GM19397 (cell line): ENCODE measurements at regions not wholly inside any gene's neighbourhood (a gene's known extent, or its start where the extent isn't known, plus 50 kb on each side); places are given as distances from the start of the nearest gene placed in this dataset.
"Not testable (repeated sequence)": the region's sequence is repeated elsewhere in the genome, so short reads cannot be mapped to it uniquely, and the experiment has no call there.

Source experiments
- ATAC-seq: cut with Tn5 transposase; IDR thresholded peaks from one replicate; pipeline ENCODE4 v1.9.1; 2021; ENCODE audit warnings: mild to moderate bottlenecking, moderate library complexity; ENCODE audit not compliant: unreplicated experiment

- no peak for ATAC-seq
Measured at GRCh38 chr1:182003953-182004586, 57.4 kb downstream of the ZNF648 start.

GRCh38 chr1:182003025-182003725 is 58.3 kb downstream of the ZNF648 start:
- no peak for ATAC-seq

- no peak for ATAC-seq
Measured at GRCh38 chr1:182002570-182002969, 58.9 kb downstream of the ZNF648 start.

GRCh38 chr1:181998858-181999257 is 62.7 kb downstream of the ZNF648 start:
- no peak for ATAC-seq

- no peak for ATAC-seq
Measured at GRCh38 chr1:181992072-181992471, 69.4 kb downstream of the ZNF648 start.

GRCh38 chr1:181990728-181991127 is 70.8 kb downstream of the ZNF648 start:
- no peak for ATAC-seq

GRCh38 chr1:181989261-181989920 is 72.1 kb downstream of the ZNF648 start:
- no peak for ATAC-seq

- ATAC-seq, result no peak
Measured at GRCh38 chr1:181987996-181988395, 73.5 kb downstream of the ZNF648 start.

- ATAC-seq, result no peak
Measured at GRCh38 chr1:181987334-181987895, 74.1 kb downstream of the ZNF648 start.

- no peak for ATAC-seq
Measured at GRCh38 chr1:181986907-181987305, 74.6 kb downstream of the ZNF648 start.

- ATAC-seq, result no peak
Measured at GRCh38 chr1:181985936-181986906, 75.3 kb downstream of the ZNF648 start.

GRCh38 chr1:181985281-181985680 is 76.2 kb downstream of the ZNF648 start:
- ATAC-seq, result no peak

- no peak for ATAC-seq
Measured at GRCh38 chr1:181984006-181984405, 77.5 kb downstream of the ZNF648 start.

- ATAC-seq, result no peak
Measured at GRCh38 chr1:181981821-181982220, 79.7 kb downstream of the ZNF648 start.

GRCh38 chr1:181972256-181972655 is 89.3 kb downstream of the ZNF648 start:
- no peak for ATAC-seq

- ATAC-seq, result no peak
Measured at GRCh38 chr1:181971424-181971823, 90.1 kb downstream of the ZNF648 start.

- no peak for ATAC-seq
Measured at GRCh38 chr1:181969902-181970301, 91.6 kb downstream of the ZNF648 start.

GRCh38 chr1:181954696-181955095 is 106.8 kb downstream of the ZNF648 start:
- ATAC-seq, result not testable (repeated sequence)

- ATAC-seq, result not testable (repeated sequence)
Measured at GRCh38 chr1:181954178-181954577, 107.3 kb downstream of the ZNF648 start.

- ATAC-seq, result no peak
Measured at GRCh38 chr1:181953596-181953995, 107.9 kb downstream of the ZNF648 start.

GRCh38 chr1:181951213-181951612 is 110.3 kb downstream of the ZNF648 start:
- no peak for ATAC-seq
